Inflammatory macrophage (primary cell): ENCODE measurements at regions not wholly inside any gene's neighbourhood (a gene's known extent, or its start where the extent isn't known, plus 50 kb on each side); places are given as distances from the start of the nearest gene placed in this dataset.
"Not testable (repeated sequence)": the region's sequence is repeated elsewhere in the genome, so short reads cannot be mapped to it uniquely, and the experiment has no call there.

Source experiments
- DNase-seq, 2 donors: peaks; one replicate each; pipeline ENCODE4 v3.0.0-alpha.2; 2020 to 2022

DNA sequence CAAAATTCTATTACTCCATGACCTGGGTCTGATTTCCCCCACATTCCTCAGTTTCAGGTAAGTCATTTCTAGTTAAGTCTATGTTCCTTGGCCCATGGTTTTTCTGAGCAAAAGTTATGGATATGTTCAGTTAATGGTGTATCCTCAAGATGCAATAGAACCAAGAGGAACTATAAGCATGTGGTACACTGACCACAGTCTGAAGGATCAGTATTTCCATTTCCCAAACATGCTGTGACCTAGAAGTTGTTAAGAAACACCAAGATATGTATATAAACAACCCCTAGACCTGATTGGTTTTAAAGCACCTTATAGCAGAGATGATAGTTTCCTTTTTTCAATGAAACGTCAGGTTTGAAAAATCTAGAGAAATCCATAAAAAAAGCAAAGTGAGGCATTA lies 94.2 kb upstream of the ABCB5 start:
- peak; percentile 49 to 51 for DNase-seq

- DNase-seq, result no peak
Observed at GRCh38 chr7:20529260-20529659, 86.2 kb upstream of the ABCB5 start.

- no peak for DNase-seq
Observed at GRCh38 chr7:20532890-20533289, 82.6 kb upstream of the ABCB5 start.

GRCh38 chr7:20534543-20534942 lies 80.9 kb upstream of the ABCB5 start:
- no peak for DNase-seq

GRCh38 chr7:20535541-20535940 lies 79.9 kb upstream of the ABCB5 start:
- DNase-seq, result no peak

DNA sequence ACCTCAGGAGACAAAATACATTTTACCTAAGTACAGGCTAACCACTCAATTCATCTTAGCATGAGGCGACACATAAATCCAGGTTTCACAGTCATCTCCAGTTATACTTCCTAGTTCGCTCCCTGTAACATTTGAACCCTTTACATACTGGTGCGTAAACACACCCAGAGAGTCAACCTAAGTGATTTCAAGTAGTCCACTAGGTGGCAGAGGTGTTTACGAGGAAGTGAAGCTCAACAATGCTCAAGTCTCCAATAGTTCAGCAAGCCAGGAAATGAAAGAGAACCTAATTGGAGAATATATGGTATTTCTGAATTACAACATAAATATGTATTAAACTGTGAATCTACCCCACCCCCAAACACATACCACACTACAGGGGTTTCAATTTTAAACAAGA lies 76.3 kb upstream of the ABCB5 start:
- peak in 1 of 2 donors; percentile 13 for DNase-seq

GRCh38 chr7:20541608-20542349 lies 73.7 kb upstream of the ABCB5 start:
- DNase-seq, result no peak

GRCh38 chr7:20542594-20542993 lies 72.9 kb upstream of the ABCB5 start:
- peak; percentile 34 to 39 for DNase-seq

- no peak for DNase-seq
Observed at GRCh38 chr7:20543500-20543899, 72.0 kb upstream of the ABCB5 start.

- DNase-seq, result no peak
Observed at GRCh38 chr7:20545016-20545415, 70.5 kb upstream of the ABCB5 start.

DNA sequence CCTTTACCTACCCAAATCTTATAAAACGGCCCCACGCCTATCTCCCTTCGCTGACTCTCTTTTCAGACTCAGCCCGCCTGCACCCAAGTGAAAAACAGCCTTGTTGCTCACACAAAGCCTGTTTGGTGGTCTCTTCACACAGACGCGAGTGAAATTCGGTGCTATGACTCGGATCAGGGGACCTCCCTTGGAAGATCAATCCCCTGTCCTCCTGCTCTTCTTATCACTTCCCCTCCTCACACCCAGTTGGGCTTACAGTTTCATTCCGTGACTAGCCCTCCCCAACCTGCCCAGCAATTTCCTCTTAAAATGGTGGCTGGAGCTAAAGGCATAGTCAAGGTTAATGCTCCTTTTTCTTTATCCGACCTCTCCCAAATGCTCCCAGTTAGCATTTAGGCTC lies 68.5 kb upstream of the ABCB5 start:
- DNase-seq, result not testable (repeated sequence)

- no peak for DNase-seq
Observed at GRCh38 chr7:20554072-20554471, 61.4 kb upstream of the ABCB5 start.

DNA sequence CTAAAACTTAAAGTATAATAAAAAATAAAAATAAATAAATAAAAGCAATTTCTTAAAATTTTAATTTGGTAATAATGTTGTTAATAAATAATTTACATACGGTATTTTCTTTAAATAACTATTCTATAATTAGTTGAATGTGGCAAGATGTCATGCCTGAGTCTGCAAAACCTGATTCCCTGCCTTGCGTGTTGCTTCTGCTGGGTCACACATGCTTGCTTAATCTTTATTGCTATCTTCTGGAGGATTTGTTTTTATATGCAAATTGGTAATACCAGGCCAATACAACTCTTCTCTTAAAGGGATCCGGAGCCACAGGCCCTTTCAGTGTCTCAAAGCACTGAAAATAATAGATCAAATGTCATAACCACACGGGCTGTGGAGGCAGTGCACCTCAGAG lies 59.4 kb upstream of the ABCB5 start:
- DNase-seq, result no peak

DNA sequence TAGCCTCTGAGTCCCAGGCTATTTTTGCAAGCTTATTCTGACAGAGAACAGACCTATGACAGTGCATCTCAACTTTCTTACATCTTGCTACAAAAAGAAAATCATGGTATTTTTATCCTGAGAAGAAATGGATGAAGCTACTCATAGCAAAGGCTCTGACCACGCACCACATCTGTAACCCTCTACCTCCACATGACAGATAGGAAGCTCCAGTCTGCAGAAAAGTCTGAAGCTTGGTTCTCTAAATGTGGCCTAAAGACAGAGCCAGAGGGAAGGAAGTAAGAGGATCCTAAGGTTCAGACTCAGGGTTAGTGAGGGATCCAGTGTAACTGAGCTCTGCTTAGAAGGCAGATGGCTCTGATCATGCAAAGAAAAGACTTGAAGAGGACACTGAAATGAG lies 58.4 kb upstream of the ABCB5 start:
- peak; percentile 24 to 52 for DNase-seq

GRCh38 chr7:20558963-20559716 lies 56.3 kb upstream of the ABCB5 start:
- no peak for DNase-seq

- DNase-seq, result no peak
Observed at GRCh38 chr7:20559883-20560282, 55.6 kb upstream of the ABCB5 start.

DNA sequence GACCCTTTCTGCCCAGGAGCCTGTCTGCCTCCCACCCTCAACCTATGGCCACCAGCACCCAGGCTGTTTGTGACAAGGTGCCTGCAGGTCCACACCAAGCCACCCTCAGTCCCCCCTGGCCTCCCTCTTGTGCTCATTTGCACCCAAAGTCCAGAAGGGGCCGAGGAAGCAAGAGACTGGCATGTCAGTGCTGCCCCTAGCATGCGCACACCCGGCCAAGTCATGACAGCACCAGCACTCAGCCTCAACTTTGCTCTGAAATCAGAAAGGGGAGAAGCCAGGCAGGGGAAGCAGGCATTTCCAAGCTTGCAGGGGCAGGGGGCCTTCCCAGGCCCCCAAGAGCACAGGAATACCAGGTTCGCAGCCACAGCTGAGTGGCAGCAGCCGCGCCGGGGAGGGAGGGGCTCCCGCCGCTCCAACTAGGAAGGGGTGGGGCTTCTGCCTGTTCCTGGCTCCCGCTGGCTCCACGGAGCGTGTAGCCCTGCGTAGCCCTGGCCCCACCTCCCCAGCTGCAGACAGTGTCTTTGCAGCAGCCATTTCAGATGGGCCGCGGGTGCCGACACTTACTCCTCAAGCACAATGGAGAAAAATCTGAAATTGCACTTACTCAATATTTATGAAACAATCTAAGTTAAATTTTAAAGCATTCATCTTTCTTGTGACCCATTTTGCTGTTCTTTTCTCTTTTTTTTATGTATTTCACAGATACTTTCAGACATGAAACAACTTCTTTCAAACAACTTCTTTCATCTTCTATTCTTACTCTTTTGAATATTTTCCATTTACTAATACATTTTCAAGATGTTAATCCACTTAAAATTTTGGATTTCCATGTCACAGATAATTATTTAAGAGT lies 54.9 kb upstream of the ABCB5 start:
- DNase-seq, result no peak

GRCh38 chr7:20561466-20561865 lies 54.0 kb upstream of the ABCB5 start:
- no peak for DNase-seq

DNA sequence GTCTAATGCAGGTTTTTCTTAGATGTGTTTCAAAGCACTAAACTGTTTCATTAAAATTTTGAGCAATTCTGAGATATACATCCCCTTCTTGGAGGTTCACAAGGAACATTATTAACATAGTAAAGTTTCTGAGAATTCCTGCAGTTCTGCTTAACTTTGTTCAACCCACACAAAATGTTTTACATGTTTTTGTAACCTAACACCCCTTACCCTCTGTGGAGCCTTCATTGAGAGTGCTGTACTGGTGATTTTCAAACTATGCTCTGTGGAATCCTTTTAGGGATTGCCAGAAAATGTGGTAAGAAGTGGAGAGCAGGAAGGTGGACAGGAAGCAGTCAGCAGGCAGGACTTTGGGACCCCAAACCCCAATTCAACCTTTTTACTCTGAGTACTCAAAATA lies 53.6 kb upstream of the ABCB5 start:
- no peak for DNase-seq

- no peak for DNase-seq
Observed at GRCh38 chr7:20562461-20562860, 53.0 kb upstream of the ABCB5 start.
